ENCODE measurements at regions not wholly inside any gene's neighbourhood (a gene's known extent, or its start where the extent isn't known, plus 50 kb on each side); places are given as distances from the start of the nearest gene placed in this dataset.

GRCh38 chr11:128232588-128232987, 354.8 kb downstream of the ETS1 start:
- H2AFZ ChIP-seq (ENCODE audit: low read length) = no peak overlapping the region
- no peak overlapping the region for H3K9ac ChIP-seq (ENCODE audit: low read depth, low read length, poor library complexity, severe bottlenecking)
- H3K4me2 ChIP-seq (ENCODE audit: low read depth, low read length, poor library complexity, severe bottlenecking) = peak overlapping the region; percentile 26
- H3K9me2 ChIP-seq (replicated peaks; ENCODE audit: low read depth, low read length) = no peaks in the 10 kb centered on the region
- H3K27me3 ChIP-seq (ENCODE audit: insufficient read depth, low read length, poor library complexity, severe bottlenecking) = no peaks in the 10 kb centered on the region
- peaks cover 38% of the 10 kb centered on the region for H3K4me1 ChIP-seq (ENCODE audit: insufficient read depth, low read length, poor library complexity, severe bottlenecking)
- H3K9me3 ChIP-seq (ENCODE audit: insufficient read depth, low read depth, low read length) = no peaks in the 10 kb centered on the region
- no peaks in the 10 kb centered on the region for H3K36me3 ChIP-seq (ENCODE audit: insufficient read depth, low read length)
- no peak for TF ChIP-seq CTCF (conservative IDR thresholded peaks at IDR 0.05; ENCODE audit: low read length)
- no peak for TF ChIP-seq EZH2phosphoT487 (IDR thresholded peaks at IDR 0.05; ENCODE audit: borderline replicate concordance)
- no peaks in the 10 kb centered on the region for H3F3A ChIP-seq (ENCODE audit: low read depth)
- H3K4me3 ChIP-seq (ENCODE audit: low read length, poor library complexity, severe bottlenecking) = no peak overlapping the region
- H4K20me1 ChIP-seq (ENCODE audit: insufficient read depth, low read length, poor library complexity, severe bottlenecking) = no peaks in the 10 kb centered on the region
- no peaks in the 10 kb centered on the region for H3K79me2 ChIP-seq (ENCODE audit: insufficient read depth, low read length)

GRCh38 chr11:128231845-128232410, 355.4 kb downstream of the ETS1 start:
- TF ChIP-seq EZH2phosphoT487 (IDR thresholded peaks at IDR 0.05; ENCODE audit: borderline replicate concordance) (no peak), CTCF (conservative IDR thresholded peaks at IDR 0.05; ENCODE audit: low read length) (no peak)
- H3K4me1 ChIP-seq (ENCODE audit: insufficient read depth, low read length, poor library complexity, severe bottlenecking) = peaks cover 38% of the 10 kb centered on the region
- no peaks in the 10 kb centered on the region for H3K27me3 ChIP-seq (ENCODE audit: insufficient read depth, low read length, poor library complexity, severe bottlenecking)
- no peak overlapping the region for H3K4me3 ChIP-seq (ENCODE audit: low read length, poor library complexity, severe bottlenecking)
- H2AFZ ChIP-seq (ENCODE audit: low read length) = no peak overlapping the region
- H3K36me3 ChIP-seq (ENCODE audit: insufficient read depth, low read length) = no peaks in the 10 kb centered on the region
- H4K20me1 ChIP-seq (ENCODE audit: insufficient read depth, low read length, poor library complexity, severe bottlenecking) = no peaks in the 10 kb centered on the region
- no peak overlapping the region for H3K4me2 ChIP-seq (ENCODE audit: low read depth, low read length, poor library complexity, severe bottlenecking)
- H3K79me2 ChIP-seq (ENCODE audit: insufficient read depth, low read length) = no peaks in the 10 kb centered on the region
- no peaks in the 10 kb centered on the region for H3K9me3 ChIP-seq (ENCODE audit: insufficient read depth, low read depth, low read length)
- no peaks in the 10 kb centered on the region for H3F3A ChIP-seq (ENCODE audit: low read depth)
- H3K9me2 ChIP-seq (replicated peaks; ENCODE audit: low read depth, low read length) = no peaks in the 10 kb centered on the region
- H3K9ac ChIP-seq (ENCODE audit: low read depth, low read length, poor library complexity, severe bottlenecking) = no peak overlapping the region

GRCh38 chr11:128227466-128227865, 359.9 kb downstream of the ETS1 start:
- TF ChIP-seq CTCF (conservative IDR thresholded peaks at IDR 0.05; ENCODE audit: low read length) (no peak), EZH2phosphoT487 (IDR thresholded peaks at IDR 0.05; ENCODE audit: borderline replicate concordance) (no peak)

More at GRCh38 chr11:128227466-128227865, 359.9 kb downstream of the ETS1 start:
- Histone ChIP-seq H3K36me3 (ENCODE audit: insufficient read depth, low read length) (no peaks in the 10 kb centered on the region), H2AFZ (ENCODE audit: low read length) (no peak overlapping the region), H3K79me2 (ENCODE audit: insufficient read depth, low read length) (no peaks in the 10 kb centered on the region), H3F3A (ENCODE audit: low read depth) (no peaks in the 10 kb centered on the region), H3K9me3 (ENCODE audit: insufficient read depth, low read depth, low read length) (no peaks in the 10 kb centered on the region), H3K9ac (ENCODE audit: low read depth, low read length, poor library complexity, severe bottlenecking) (no peak overlapping the region), H3K4me2 (ENCODE audit: low read depth, low read length, poor library complexity, severe bottlenecking) (no peak overlapping the region), H3K4me1 (ENCODE audit: insufficient read depth, low read length, poor library complexity, severe bottlenecking) (peaks cover 10% of the 10 kb centered on the region), H3K9me2 (replicated peaks; ENCODE audit: low read depth, low read length) (no peaks in the 10 kb centered on the region), H3K4me3 (ENCODE audit: low read length, poor library complexity, severe bottlenecking) (no peak overlapping the region), H4K20me1 (ENCODE audit: insufficient read depth, low read length, poor library complexity, severe bottlenecking) (no peaks in the 10 kb centered on the region), H3K27me3 (ENCODE audit: insufficient read depth, low read length, poor library complexity, severe bottlenecking) (no peaks in the 10 kb centered on the region)
